Hematopoietic multipotent progenitor cell treated with erythropoietin and hydrocortisone succinate and interleukin-3 and kit ligand, for 8 days (in vitro differentiated cells): ENCODE measurements at regions not wholly inside any gene's neighbourhood (a gene's known extent, or its start where the extent isn't known, plus 50 kb on each side); places are given as distances from the start of the nearest gene placed in this dataset.
"Not testable (repeated sequence)": the region's sequence is repeated elsewhere in the genome, so short reads cannot be mapped to it uniquely, and the experiment has no call there.

Source experiments
- DNase-seq: peaks from one replicate; pipeline ENCODE4 v3.0.0-alpha.2; 2015

- no peak for DNase-seq
Observed at GRCh38 chr3:125645616-125646015, 50.3 kb upstream of the OSBPL11 start.

GRCh38 chr3:125646581-125646980 lies 51.3 kb upstream of the OSBPL11 start:
- peak; percentile 62 for DNase-seq

GRCh38 chr3:125647318-125648014 lies 52.2 kb upstream of the OSBPL11 start:
- DNase-seq, result no peak

- no peak for DNase-seq
Observed at GRCh38 chr3:125651244-125651643, 55.9 kb upstream of the OSBPL11 start.

- DNase-seq, result no peak
Observed at GRCh38 chr3:125652349-125652748, 57.1 kb upstream of the OSBPL11 start.

GRCh38 chr3:125654526-125654925 lies 59.2 kb upstream of the OSBPL11 start:
- no peak for DNase-seq

- DNase-seq, result no peak
Observed at GRCh38 chr3:125662675-125663074, 67.4 kb upstream of the OSBPL11 start.

- DNase-seq, result no peak
Observed at GRCh38 chr3:125670352-125670751, 75.1 kb upstream of the OSBPL11 start.

GRCh38 chr3:125670945-125671344 lies 75.6 kb upstream of the OSBPL11 start:
- DNase-seq, result no peak

- no peak for DNase-seq
Observed at GRCh38 chr3:125671461-125672243, 76.4 kb upstream of the OSBPL11 start.

GRCh38 chr3:125675791-125676190 lies 80.5 kb upstream of the OSBPL11 start:
- DNase-seq, result no peak

GRCh38 chr3:125679258-125679657 lies 84.0 kb upstream of the OSBPL11 start:
- DNase-seq, result peak; percentile 20

- DNase-seq, result no peak
Observed at GRCh38 chr3:125681146-125681545, 85.8 kb upstream of the OSBPL11 start.

- not testable (repeated sequence) for DNase-seq
Observed at GRCh38 chr3:125681906-125682305, 86.6 kb upstream of the OSBPL11 start.

GRCh38 chr3:125682610-125683009 lies 87.3 kb upstream of the OSBPL11 start:
- DNase-seq, result not testable (repeated sequence)

- no peak for DNase-seq
Observed at GRCh38 chr3:125683067-125683829, 88.0 kb upstream of the OSBPL11 start.

GRCh38 chr3:125684199-125684598 lies 88.9 kb upstream of the OSBPL11 start:
- peak; percentile 12 for DNase-seq

- not testable (repeated sequence) for DNase-seq
Observed at GRCh38 chr3:125685741-125686140, 90.4 kb upstream of the OSBPL11 start.

- DNase-seq, result no peak
Observed at GRCh38 chr3:125692361-125692760, 97.1 kb upstream of the OSBPL11 start.

GRCh38 chr3:125693887-125694286 lies 98.6 kb upstream of the OSBPL11 start:
- DNase-seq, result no peak

- no peak for DNase-seq
Observed at GRCh38 chr3:125694761-125695294, 99.5 kb upstream of the OSBPL11 start.

- DNase-seq, result no peak
Observed at GRCh38 chr3:125695688-125696087, 100.4 kb upstream of the OSBPL11 start.

GRCh38 chr3:125697126-125697525 lies 101.8 kb upstream of the OSBPL11 start:
- DNase-seq, result not testable (repeated sequence)
